HG02678 (cell line): ENCODE measurements at regions not wholly inside any gene's neighbourhood (a gene's known extent, or its start where the extent isn't known, plus 50 kb on each side); places are given as distances from the start of the nearest gene placed in this dataset.
A peak's percentile ranks its signal among the peaks of the same experiment; 100 is the strongest.
"Not testable (repeated sequence)": the region's sequence is repeated elsewhere in the genome, so short reads cannot be mapped to it uniquely, and the experiment has no call there.

Experiments
- ATAC-seq: cut with Tn5 transposase; IDR thresholded peaks from one replicate; pipeline ENCODE4 v1.9.1; 2021; ENCODE audit warnings: mild to moderate bottlenecking, moderate library complexity; ENCODE audit not compliant: unreplicated experiment

DNA sequence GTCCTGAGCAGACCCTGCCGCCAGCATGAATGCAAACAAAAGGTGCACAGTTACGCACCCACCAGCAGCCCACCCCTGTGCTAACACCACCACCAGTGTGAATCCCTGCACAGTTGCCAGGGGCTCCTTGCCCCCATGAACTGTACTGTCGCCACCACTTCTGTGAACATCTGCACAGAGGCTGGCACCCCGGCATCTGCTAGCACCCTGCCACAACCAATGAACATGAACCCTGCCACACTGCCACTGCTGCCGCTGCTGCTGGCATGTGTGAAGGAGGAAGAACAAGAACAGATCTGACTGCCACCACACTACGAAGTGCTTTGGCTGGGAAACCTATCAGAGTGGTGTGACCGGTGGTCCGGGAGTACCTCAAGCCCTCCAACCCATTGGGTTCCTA, 261.3 kb downstream of the PARM1 start:
- ATAC-seq: no peak

DNA sequence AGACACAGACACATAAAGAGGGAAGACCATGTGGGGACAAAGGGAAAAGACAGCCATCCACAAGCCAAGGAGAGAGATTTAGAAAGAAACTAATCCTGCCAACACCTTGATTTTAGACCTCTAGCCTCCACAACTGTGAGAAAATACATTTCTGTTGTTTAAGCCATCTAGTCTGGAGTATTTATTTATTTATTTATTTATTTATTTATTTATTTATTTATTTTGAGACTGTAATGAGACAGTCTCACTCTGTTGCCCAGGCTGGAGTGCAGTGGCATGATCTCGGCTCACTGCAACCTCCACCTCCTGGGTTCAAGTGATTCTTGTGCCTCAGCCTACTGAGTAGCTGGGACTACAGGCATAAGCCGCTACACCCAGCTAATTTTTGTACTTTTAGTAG, 259.3 kb downstream of the PARM1 start:
- ATAC-seq: not testable (repeated sequence)

DNA sequence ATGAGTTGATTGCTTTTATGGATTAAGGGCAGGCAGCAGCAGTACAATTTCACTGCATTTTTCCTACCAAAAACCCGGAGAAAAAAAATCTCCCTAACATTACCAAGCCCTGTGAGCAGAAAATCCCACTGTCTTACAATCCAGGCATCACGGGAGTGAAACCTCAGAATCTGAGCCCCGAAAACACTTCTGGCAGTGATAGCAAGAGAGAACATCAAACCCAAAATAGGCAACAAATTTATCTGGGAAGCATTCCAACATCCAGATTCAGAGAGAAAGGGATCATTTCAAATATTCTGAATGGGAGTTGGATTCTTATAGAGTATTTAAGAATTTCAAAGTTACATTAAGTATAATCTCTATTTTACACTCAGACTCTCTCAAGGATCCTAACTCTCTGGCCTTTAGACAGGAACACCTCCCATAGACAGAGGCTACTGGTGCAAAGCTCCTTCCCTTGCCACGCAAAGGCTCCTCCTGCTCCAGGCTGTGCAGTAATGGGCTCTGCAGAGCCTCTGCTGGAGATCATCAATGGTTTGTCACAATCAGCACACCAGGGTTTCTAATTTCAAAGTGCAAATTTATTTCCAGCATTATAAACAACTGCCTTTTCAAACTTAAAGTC, 256.9 kb downstream of the PARM1 start:
- no peak for ATAC-seq

DNA sequence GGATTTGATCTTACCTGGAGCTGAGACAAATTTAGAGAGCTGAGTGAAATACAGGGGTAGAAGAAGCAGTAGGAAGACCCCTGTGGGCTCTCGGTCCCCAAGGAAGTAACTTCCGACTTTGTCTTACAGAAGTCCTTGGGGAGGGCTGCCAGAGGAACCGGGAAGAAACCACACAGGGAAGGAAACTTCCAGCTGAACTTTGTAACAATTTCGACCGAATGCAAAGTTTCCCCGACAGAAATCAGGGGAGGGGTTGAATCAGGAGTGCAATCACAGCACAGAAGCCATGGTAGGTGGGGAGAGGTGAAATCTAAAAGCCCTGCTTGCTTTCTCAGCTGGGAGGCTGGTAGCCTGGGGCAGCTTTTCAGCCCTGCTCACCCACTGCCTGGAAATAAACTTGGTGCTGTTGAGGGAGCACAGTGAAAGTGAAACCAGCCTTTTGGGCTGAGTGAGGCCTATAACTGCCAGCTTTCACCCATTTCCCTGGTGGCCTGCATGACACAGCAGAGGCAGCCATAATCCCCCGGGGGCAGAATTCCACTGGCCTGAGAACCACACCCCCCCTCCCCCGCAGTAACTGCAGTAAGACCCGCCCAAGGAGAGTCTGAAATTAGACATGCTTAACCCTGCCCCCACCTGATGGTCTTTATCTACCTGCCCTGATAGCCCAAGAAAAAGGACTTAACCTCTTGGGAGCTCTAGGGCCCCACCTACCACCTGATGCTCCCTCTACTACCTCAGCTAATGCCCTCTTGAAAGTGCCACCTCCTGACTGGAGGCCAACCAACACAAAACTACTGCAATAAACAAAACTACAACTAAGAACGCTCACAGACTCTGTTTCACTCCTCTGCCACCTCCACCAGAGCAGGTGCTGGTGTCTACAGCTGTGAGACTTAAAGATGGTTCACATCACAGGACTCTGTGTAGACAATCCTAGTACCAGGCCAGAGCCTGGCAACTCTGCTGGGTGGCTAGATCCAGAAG, 248.2 kb downstream of the PARM1 start:
- peak; percentile 90 for ATAC-seq

DNA sequence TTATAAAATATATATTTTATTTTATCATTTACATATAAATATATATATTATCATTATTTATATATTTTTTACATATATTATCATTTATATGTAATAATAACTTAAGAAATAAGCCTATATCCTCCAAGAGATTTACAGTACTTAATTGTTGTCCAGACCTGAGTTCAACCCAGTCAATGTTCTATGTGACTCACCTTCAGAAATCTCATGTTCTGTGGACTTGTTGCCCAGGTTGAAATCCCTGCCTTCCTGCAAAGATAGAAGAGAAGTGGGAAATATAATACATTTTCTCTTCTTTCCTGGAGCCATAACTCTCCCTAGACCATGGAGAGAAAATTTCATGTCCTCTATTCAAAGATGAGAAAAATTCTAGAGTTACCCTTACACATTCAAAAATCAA, 247.3 kb downstream of the PARM1 start:
- no peak for ATAC-seq

DNA sequence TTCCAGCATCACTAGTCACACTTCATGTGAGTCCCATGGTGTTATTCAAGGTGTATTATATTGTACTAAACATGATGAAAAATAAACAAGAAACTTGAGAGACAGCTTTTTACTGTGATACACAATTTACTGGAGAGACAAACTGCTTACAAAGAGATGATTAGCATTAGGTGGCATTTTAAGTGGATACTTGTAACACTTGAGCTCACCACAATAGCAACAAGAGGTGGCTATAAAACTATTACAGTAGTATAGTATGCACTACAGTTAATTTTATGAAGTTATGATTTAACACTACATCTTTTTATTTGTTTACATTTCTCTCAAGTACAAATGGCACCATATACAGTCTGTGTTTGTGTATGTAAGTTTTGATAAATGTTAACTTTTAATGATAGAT, 246.6 kb downstream of the PARM1 start:
- no peak for ATAC-seq

DNA sequence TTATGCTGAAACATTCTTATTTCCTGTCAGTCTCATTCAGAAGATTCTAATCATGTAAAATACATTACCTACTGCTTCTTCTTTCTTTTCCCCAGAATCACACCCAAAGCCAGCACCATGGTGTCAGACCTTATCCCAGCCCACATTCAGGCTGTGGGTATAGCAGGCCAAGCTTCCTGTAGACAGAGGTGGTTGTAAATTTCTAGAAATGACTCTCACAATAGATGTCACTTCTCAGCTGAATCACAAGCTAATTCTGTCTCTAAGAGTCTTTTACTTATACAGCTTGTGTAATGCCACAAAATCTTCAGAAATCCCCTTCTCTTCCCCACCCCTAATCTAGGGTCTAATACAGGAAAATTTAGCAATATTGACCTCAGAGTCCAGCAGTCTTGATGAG, 239.6 kb downstream of the PARM1 start:
- ATAC-seq: peak; percentile 86

DNA sequence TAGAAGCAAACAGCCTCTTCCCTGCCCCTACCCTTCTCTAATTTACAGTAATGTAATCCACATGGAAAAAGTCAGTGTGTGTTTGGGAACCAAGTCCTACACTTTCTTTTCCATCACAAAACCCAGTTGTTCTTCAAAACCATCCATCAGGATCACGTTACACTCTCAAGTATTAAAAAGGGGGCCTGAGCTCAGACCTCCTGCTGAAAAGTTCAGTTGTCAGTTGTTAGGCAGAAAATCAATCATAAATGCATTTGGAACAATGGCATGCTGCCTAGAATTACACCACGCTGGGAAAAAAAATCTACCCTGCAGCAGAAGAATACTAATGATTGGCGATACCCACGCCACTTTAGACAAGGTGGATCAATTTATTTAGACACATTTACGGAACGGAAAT, 236.5 kb downstream of the PARM1 start:
- ATAC-seq: no peak

DNA sequence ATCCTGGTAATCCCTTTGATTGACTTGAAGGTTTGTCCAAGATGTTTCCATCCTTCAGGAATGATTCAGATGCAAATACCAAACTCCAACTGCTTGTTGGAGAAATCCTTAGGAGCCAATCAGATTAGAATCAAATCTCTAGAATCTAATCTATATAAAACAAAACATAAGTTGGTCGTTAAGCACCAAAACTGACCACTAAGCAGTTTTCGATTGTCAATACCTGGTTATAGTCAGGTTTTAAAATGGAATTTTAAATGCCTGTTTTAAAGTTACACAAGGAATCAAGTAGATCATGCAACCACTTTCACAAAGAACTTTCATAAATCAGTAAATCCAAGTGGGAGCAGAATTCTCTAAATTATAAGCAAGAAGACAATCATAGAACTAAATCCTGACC, 236.1 kb downstream of the PARM1 start:
- ATAC-seq: no peak

DNA sequence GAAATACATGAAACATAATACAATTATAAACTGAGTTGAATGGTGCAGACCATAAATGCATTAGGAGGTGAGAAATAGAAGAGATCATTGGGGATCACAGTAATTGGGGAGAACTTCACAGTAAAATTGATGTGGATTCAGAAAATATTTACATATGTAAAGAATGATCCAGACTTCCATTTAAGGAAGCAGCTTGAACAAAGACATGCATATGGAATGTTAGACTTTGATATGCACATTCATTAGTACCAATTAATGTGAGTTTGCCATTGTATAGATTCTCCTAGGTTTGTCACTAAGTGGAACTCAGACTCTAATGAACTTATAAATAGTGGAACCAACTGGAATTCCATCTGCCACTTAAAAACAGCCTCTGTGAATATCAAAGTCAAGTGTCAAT, 235.6 kb downstream of the PARM1 start:
- ATAC-seq: no peak

DNA sequence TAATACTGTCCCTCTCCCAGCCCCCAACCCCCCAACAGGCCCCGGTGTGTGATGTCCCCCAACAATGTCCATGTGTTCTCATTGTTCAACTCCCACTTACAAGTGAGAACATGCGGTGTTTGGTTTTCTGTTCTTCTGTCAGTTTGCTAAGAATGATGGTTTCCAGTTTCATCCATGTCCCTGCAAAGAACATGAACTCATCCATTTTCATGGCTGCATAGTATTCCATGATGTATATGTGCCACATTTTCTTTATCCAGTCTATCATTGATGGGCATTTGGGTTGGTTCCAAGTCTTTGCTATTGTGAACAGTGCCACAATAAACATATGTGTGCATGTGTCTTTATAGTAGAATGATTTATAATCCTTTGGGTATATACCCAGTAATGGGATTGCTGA, 232.2 kb downstream of the PARM1 start:
- not testable (repeated sequence) for ATAC-seq

DNA sequence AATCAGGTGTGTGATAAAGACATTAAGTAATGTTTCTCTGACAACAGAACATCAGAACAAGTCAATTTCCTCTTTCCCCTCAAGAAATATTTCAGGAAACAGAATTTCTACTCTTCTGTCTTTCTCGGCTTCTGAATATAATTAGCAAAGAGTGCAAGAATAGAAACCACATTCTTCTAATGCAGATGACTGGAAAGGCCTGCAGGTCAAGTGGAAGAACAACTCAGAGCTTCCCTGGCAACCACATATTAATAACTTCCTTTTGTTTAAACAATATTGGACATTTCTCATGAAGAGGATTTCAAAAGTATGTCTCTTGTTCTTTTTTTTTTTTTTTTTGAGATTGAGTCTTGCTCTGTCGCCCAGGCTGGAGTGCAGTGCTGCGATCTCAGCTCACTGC, 225.5 kb downstream of the PARM1 start:
- no peak for ATAC-seq

DNA sequence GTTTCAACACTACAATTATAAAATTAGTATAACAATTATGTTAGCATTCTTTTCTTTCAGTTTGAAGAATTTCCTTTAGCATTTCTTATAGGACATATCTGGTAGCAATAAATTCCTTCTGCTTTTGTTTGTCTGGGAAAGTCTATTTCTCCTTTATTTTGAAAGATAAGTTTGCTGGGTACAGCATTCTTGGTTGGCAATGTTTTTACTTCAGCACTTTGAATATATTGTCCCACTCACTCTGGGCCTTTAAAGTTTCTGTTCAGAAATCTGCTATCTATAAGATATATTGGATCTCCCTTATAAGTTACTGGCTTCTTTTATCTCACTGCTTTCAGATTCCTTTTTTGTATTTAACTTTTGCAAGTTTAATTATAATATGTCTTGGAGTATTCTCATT, 222.1 kb downstream of the PARM1 start:
- no peak for ATAC-seq

DNA sequence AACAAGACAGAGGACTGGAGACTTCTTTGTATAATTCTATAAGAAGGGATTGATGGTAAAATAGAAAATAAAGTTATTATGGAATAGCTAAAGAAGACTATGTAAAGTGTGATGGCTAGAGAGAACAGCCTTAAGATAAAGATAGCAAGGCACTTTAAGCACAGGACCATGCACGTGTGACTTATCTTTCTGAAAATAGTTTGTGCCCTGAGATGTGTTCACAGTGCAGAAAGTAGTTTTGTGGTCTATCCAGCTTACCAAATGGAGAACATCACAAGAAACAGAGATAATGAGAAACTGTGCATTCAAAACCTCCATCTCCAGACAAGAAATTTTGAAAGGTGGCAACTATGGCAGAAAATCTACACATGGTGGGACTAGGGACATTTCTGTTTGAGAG, 213.3 kb downstream of the PARM1 start:
- ATAC-seq: no peak

DNA sequence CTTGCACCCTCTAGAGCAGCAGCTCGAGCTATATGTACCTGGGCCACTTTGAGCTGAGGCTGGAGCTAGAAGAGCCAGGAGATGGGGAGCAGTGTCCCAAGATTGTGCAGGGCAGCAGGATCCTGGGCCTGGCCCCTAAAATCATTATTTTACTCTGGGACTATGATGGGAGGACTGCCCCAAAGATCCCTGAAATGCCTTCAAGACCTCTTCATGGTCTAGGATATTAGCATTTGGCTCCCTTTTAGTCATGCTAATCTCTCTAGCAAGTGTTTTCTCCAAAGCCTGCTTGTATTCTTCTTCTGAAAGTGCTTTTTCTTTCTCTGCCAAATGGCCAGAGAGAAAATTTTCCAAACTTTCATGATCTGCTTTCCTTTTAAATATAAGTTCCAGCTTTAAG, 211.6 kb downstream of the PARM1 start:
- ATAC-seq: no peak

DNA sequence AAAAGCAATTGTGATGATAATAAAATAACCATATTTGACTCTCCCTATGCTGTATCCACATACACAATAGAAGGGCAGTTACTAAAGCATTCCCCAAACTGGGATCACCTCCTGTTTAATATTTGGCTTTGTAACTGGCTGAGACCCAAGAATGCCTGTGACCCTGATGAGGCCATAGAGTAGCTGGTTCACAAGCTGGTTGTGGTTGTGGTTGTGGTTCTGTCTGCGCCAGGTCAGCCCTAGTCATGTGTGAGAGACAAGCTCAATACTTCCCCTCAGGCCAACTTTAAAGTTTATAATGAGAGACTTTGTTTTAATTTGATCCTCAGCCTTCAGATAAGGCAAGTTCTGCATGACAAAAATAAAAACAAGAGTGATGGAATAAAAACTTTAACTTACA, 209.9 kb downstream of the PARM1 start:
- no peak for ATAC-seq

DNA sequence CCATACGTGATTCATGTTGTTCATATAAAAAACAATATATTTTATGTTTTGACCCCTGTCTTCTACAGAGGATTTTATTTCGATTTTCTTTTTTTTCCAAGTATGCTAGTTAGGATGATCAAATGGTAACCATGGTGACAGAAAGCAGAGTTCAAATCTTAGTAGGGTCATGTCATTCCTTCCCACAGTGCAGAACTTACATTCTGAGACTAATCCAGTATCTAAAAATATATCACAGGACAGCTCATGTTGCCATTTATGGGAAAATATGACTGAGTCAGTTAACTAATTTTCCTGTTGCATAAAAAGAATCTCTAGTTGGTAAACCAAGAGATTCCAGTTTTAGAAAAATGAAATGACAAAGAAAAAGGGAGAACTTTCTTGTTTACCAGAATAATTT, 209.5 kb downstream of the PARM1 start:
- ATAC-seq: no peak

DNA sequence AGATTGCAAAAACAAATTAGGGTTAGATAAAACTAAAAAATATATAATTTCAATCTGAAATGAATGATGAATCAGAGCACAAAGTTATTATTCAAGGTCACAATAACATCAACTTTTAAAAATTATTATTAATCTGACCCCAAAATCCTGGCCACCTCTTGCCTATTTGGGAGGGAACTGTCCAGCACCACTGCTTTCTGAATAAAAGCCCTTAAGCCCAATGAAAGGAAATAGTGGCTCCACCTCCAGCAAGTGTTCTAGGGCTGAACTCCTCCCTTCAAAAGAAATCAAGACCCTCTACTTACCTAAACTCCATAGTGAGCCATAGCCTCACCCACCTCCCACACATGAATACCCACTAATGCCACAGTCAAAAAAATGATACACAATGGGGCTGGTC, 208.2 kb downstream of the PARM1 start:
- ATAC-seq: no peak

DNA sequence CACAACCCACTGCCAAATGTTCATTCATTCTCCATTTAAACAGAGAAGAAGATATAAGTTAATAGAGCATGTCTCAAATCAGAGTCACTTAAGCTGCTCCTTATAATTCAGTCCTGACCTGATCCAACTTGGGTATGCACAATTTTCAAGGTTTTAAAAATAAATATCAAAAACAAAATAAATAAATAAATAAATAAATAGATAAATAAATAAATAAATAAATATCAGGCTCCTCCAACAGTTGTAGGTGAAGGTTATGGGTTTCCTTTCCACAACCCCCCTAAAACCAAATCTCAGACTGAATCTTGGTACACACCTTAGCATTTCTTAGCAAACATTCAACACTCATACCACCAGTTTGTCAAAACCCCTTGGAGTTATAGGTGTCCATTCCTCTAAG, 204.4 kb downstream of the PARM1 start:
- no peak for ATAC-seq

DNA sequence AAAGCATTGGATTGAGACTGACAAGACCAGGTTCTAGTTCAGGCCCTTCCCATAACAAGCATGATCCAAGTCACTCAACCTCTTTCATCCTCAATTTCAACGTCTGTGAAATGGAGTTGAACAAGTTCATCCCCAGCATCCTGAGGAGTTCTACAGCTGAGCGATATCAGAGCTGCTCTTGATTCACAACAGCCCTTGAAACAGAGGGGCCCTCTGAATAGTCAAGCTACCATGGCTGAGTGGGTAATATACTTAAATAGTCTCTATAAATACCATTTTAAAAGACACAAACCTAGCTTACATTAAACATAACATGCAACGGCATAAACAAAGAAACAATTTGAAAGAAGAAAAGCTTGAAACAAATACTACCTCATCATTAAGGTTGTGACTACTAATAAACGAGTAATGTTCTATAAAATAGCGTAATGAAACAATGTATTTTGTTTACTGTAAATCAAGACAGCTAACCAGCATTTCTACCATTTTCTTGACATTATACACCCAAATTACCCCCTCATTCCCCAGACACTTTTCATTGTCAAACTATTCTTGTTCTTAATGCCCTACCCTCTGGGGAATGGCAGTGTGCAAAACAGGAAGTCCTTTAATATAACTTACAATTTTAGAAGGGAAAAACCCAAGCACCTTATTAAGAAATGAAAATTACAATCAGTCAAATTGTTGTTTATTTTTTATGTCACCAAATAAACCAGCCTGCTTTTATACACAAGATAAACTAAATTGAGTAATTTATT, 202.3 kb downstream of the PARM1 start:
- no peak for ATAC-seq

DNA sequence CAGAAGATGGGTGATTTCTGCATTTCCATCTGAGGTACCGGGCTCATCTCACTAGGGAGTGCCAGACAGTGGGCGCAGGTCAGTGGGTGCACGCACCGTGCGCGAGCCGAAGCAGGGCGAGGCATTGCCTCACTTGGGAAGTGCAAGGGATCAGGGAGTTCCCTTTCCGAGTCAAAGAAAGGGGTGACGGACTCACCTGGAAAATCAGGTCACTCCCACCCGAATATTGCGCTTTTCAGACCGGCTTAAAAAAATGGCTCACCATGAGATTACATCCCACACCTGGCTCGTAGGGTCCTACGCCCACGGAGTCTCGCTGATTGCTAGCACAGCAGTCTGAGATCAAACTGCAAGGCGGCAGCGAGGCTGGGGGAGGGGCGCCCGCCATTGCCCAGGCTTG, 194.0 kb downstream of the PARM1 start:
- not testable (repeated sequence) for ATAC-seq

DNA sequence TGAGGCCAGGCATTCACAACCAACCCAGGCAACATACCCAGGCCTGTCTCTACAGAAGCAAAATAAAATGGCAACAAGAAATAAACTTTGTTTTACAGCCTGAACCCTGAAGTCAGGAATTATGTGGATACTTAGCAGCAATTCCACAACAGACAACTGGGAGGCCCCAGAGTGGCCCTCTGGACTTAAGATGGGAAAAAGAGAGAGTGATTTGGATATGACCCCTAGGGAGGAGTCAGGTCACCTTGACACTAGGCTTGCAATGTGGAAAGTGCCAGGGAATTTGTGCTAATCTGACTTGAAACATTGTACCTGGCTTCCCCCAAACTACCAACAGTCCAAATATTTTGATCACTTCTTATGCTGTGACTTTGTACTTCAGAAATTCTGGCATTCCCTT, 193.1 kb downstream of the PARM1 start:
- ATAC-seq: no peak
